H1 (cell line): ENCODE measurements at regions not wholly inside any gene's neighbourhood (a gene's known extent, or its start where the extent isn't known, plus 50 kb on each side); places are given as distances from the start of the nearest gene placed in this dataset.

Source experiments
- CTCF ChIA-PET: fragments of 300-600 bp; sonication (Branson Sonifier 250); formaldehyde crosslinking; loops from one replicate; lab custom pipeline; 2021; ENCODE audit not compliant: partially characterized antibody; lab: Charles Lee
- POLR2A ChIA-PET: fragments of 300-600 bp; sonication (Branson Sonifier 250); formaldehyde crosslinking; loops from one replicate; lab custom pipeline; 2021; ENCODE audit warnings: inconsistent platforms; ENCODE audit not compliant: partially characterized antibody; lab: Charles Lee
- DNase-seq, 2 experiments: peaks; one replicate each; pipeline versions ENCODE4 v3.0.0 to v3.0.0-alpha.2; 2010 to 2022; ENCODE audit warnings: low spot score in 2 of 2, low read depth in 1 of 2, mixed read lengths in 1 of 2
- FAIRE-seq: peaks from 2 replicates; lab custom pipeline; 2011; peaks lifted over from hg19 to GRCh38; lab: Jason Lieb, UNC
- H2AFZ ChIP-seq: 2 replicates; pipeline ENCODE4 v1.8.1; 2012; ENCODE audit warnings: low read length, inconsistent platforms
- H2AK5ac ChIP-seq: 2 replicates; pipeline ENCODE4 v1.6.1; 2013; ENCODE audit warnings: low read depth, low read length
- H2BK120ac ChIP-seq: replicated peaks from 2 replicates; pipeline ENCODE3; 2013; ENCODE audit warnings: low read depth, low read length, inconsistent platforms
- H2BK12ac ChIP-seq: 2 replicates; pipeline ENCODE4 v1.6.1; 2013; ENCODE audit warnings: low read depth, low read length
- H2BK15ac ChIP-seq: 2 replicates; pipeline ENCODE4 v1.6.1; 2013; ENCODE audit warnings: low read length
- H2BK20ac ChIP-seq: 2 replicates; pipeline ENCODE4 v1.6.1; 2013; ENCODE audit warnings: low read length
- H2BK5ac ChIP-seq: 2 replicates; pipeline ENCODE4 v1.6.1; 2013; ENCODE audit warnings: low read depth, low read length
- H3K14ac ChIP-seq: 2 replicates; pipeline ENCODE4 v1.6.1; 2013; ENCODE audit warnings: inconsistent platforms; ENCODE audit not compliant: insufficient read length
- H3K18ac ChIP-seq: 2 replicates; pipeline ENCODE4 v1.6.1; 2013; ENCODE audit warnings: low read length; ENCODE audit errors: extremely low read depth
- H3K23ac ChIP-seq: 2 replicates; pipeline ENCODE4 v1.6.1; 2013; ENCODE audit warnings: inconsistent platforms; ENCODE audit not compliant: insufficient read length
- H3K23me2 ChIP-seq: 2 replicates; pipeline ENCODE4 v1.6.1; 2013; ENCODE audit warnings: low read depth, low read length
- H3K27ac ChIP-seq: 2 replicates; pipeline ENCODE4 v1.6.1; 2011; ENCODE audit warnings: low read depth, low read length, inconsistent platforms
- H3K27me3 ChIP-seq, 4 experiments: replicated peaks in 1 of 4; 1 replicate in 1 of 4; 2 replicates in 3 of 4; pipeline versions ENCODE4 v1.6.1 to v1.8.1; 2011 to 2013; ENCODE audit warnings: low read length in 3 of 4, mild to moderate bottlenecking in 3 of 4, inconsistent platforms in 2 of 4, mixed read lengths in 2 of 4, moderate library complexity in 1 of 4; ENCODE audit not compliant: control insufficient read depth in 3 of 4, insufficient read depth in 3 of 4; ENCODE audit errors: extremely low read depth in 1 of 4
- H3K36me3 ChIP-seq, 4 experiments: 2 replicates each; pipeline versions ENCODE4 v1.6.1 to v1.8.1; 2011 to 2013; ENCODE audit warnings: mild to moderate bottlenecking in 4 of 4, low read length in 3 of 4, moderate library complexity in 2 of 4, control low read depth in 1 of 4, inconsistent platforms in 1 of 4; ENCODE audit not compliant: insufficient read depth in 4 of 4, control insufficient read depth in 2 of 4
- H3K4ac ChIP-seq: replicated peaks from 2 replicates; pipeline ENCODE3; 2013; ENCODE audit warnings: low read length, low read depth, mixed read lengths, inconsistent platforms; ENCODE audit not compliant: insufficient read length
- H3K4me1 ChIP-seq, 4 experiments: replicated peaks in 1 of 4; 1 replicate in 1 of 4; 2 replicates in 3 of 4; pipeline versions ENCODE4 v1.6.1 to v1.8.1; 2011 to 2013; ENCODE audit warnings: low read length in 3 of 4, inconsistent platforms in 2 of 4, mixed read lengths in 1 of 4; ENCODE audit not compliant: insufficient read depth in 4 of 4, control insufficient read depth in 3 of 4
- H3K4me2 ChIP-seq, 2 experiments: 2 replicates each; pipeline versions ENCODE4 v1.6.1 to v1.8.1; 2011 to 2013; ENCODE audit warnings: low read depth in 2 of 2, low read length in 2 of 2, control low read depth in 1 of 2, inconsistent platforms in 1 of 2, mild to moderate bottlenecking in 1 of 2; ENCODE audit not compliant: insufficient read depth in 1 of 2
- H3K4me3 ChIP-seq, 4 experiments: fragments of 200-600, 300-600 bp in 1 of 4; sonication (generic), shearing (Covaris generic), sonication (Bioruptor Twin) in 1 of 4; 2 replicates each; pipeline versions ENCODE4 v1.5.1 to v1.8.1; 2011 to 2016; ENCODE audit warnings: low read length in 4 of 4, low read depth in 3 of 4, control low read depth in 2 of 4, inconsistent platforms in 2 of 4, mild to moderate bottlenecking in 2 of 4, mixed read lengths in 1 of 4, moderate library complexity in 1 of 4; ENCODE audit not compliant: insufficient read depth in 2 of 4; ENCODE audit errors: extremely low read depth in 1 of 4
- H3K56ac ChIP-seq: replicated peaks from 2 replicates; pipeline ENCODE3; 2013; ENCODE audit warnings: low read depth, mild to moderate bottlenecking, mixed read lengths, low read length, inconsistent platforms; ENCODE audit not compliant: insufficient read length
- H3K79me1 ChIP-seq: 2 replicates; pipeline ENCODE4 v1.6.1; 2013; ENCODE audit warnings: low read depth, low read length, control low read depth
- H3K79me2 ChIP-seq, 2 experiments: 2 replicates each; pipeline versions ENCODE4 v1.6.1 to v1.8.1; 2012 to 2013; ENCODE audit warnings: low read length in 2 of 2, mild to moderate bottlenecking in 2 of 2, inconsistent platforms in 1 of 2; ENCODE audit not compliant: insufficient read depth in 2 of 2, control insufficient read depth in 1 of 2
- H3K9ac ChIP-seq, 4 experiments: replicated peaks in 1 of 4; 1 replicate in 1 of 4; 2 replicates in 3 of 4; pipeline versions ENCODE4 v1.6.1 to v1.8.1; 2011 to 2013; ENCODE audit warnings: low read depth in 3 of 4, low read length in 3 of 4, control low read depth in 2 of 4, mild to moderate bottlenecking in 2 of 4, moderate library complexity in 2 of 4, inconsistent platforms in 1 of 4; ENCODE audit errors: extremely low read depth in 1 of 4
- H3K9me3 ChIP-seq, 2 experiments: 2 replicates each; pipeline versions ENCODE4 v1.6.1 to v1.8.1; 2012 to 2013; ENCODE audit warnings: mild to moderate bottlenecking in 2 of 2, moderate library complexity in 2 of 2, control low read depth in 1 of 2, inconsistent platforms in 1 of 2, low read depth in 1 of 2, low read length in 1 of 2, mixed read lengths in 1 of 2; ENCODE audit not compliant: insufficient read depth in 2 of 2
- H4K20me1 ChIP-seq, 2 experiments: replicated peaks in 1 of 2; 2 replicates each; pipeline versions ENCODE3 to v1.8.1; 2011 to 2013; ENCODE audit warnings: inconsistent platforms in 2 of 2, low read length in 2 of 2, mild to moderate bottlenecking in 1 of 2; ENCODE audit not compliant: insufficient read depth in 2 of 2, control insufficient read depth in 1 of 2
- H4K5ac ChIP-seq: 2 replicates; pipeline ENCODE4 v1.6.1; 2013; ENCODE audit warnings: low read length, low read depth, mixed read lengths, inconsistent platforms; ENCODE audit not compliant: insufficient read length
- H4K8ac ChIP-seq: 2 replicates; pipeline ENCODE4 v1.8.0; 2013; ENCODE audit warnings: mild to moderate bottlenecking, moderate library complexity, low read length, inconsistent platforms; ENCODE audit not compliant: insufficient read depth; ENCODE audit errors: extremely low read depth
- H4K91ac ChIP-seq: replicated peaks from 2 replicates; pipeline ENCODE3; 2013; ENCODE audit warnings: low read length, mixed read lengths, inconsistent platforms; ENCODE audit not compliant: insufficient read length
- NANOG ChIP-seq: IDR thresholded peaks from 2 replicates; pipeline ENCODE4 v1.6.1; 2011; ENCODE audit warnings: low read length, low read depth, mild to moderate bottlenecking, inconsistent platforms; ENCODE audit not compliant: insufficient read depth, poor library complexity, severe bottlenecking
- WGBS, 2 experiments: shearing (Covaris generic) in 1 of 2; methylation state at CpG; one replicate each; pipeline versions ENCODE4 v1.1.6 to v1.1.7; 2013 to 2015; ENCODE audit warnings: low lambda C conversion rate in 2 of 2, mixed read lengths in 2 of 2, inconsistent platforms in 1 of 2, low coverage in 1 of 2, missing lambda C conversion rate in 1 of 2; ENCODE audit not compliant: insufficient replicate concordance in 2 of 2, insufficient coverage in 1 of 2, insufficient read length in 1 of 2; ENCODE audit errors: extremely low coverage in 1 of 2, missing lambda C conversion rate in 1 of 2; 5-methylcytosine and 5-hydroxymethylcytosine counted together

- no peaks in the 10 kb centered on the region for H3K36me3 ChIP-seq
- TF ChIP-seq NANOG = no peak
- H4K91ac ChIP-seq = no peak overlapping the region
- WGBS, 2 experiments = 55% methylated on average over 6 of the region's 6 CpGs; no CpG with 5 or more reads in 1 of the 2 experiments
- H2AFZ ChIP-seq = no peak overlapping the region
- no peak overlapping the region for H3K14ac ChIP-seq
- no peak overlapping the region for H2BK120ac ChIP-seq
- no peak overlapping the region for H3K23ac ChIP-seq
- no peaks in the 10 kb centered on the region for H3K27me3 ChIP-seq
- no peak overlapping the region for H3K56ac ChIP-seq
- no peaks in the 10 kb centered on the region for H3K79me2 ChIP-seq
- DNase-seq = no peak
- H3K4me3 ChIP-seq = no peak overlapping the region
- H3K23me2 ChIP-seq = no peaks in the 10 kb centered on the region
- H3K4me2 ChIP-seq = no peak overlapping the region
- H3K79me1 ChIP-seq = no peaks in the 10 kb centered on the region
- no peak overlapping the region for H4K5ac ChIP-seq
- H3K9ac ChIP-seq = no peak overlapping the region
- H2BK15ac ChIP-seq = no peak overlapping the region
- ChIA-PET POLR2A (no interaction called here), CTCF (no interaction called here)
- H2BK20ac ChIP-seq = no peak overlapping the region
- H3K4ac ChIP-seq = no peak overlapping the region
- no peak overlapping the region for H4K8ac ChIP-seq
- no peak overlapping the region for H2BK5ac ChIP-seq
- H2AK5ac ChIP-seq = no peak overlapping the region
- H4K20me1 ChIP-seq = no peaks in the 10 kb centered on the region
- no peak overlapping the region for H2BK12ac ChIP-seq
- no peak for FAIRE-seq
- no peak overlapping the region for H3K27ac ChIP-seq
- H3K9me3 ChIP-seq = peaks cover 49 to 86% of the 10 kb centered on the region in 2 experiments
- no peaks in the 10 kb centered on the region for H3K4me1 ChIP-seq
- H3K18ac ChIP-seq = no peak overlapping the region
Measured at GRCh38 chr19:27676877-27677276, 1536.1 kb downstream of the UQCRFS1 start.
